Epithelial cell of proximal tubule (primary cell): ENCODE measurements at regions not wholly inside any gene's neighbourhood (a gene's known extent, or its start where the extent isn't known, plus 50 kb on each side); places are given as distances from the start of the nearest gene placed in this dataset.

Experiments
- DNase-seq: peaks from one replicate; pipeline ENCODE4 v3.0.0-alpha.2; 2011; ENCODE audit warnings: low read depth
- H3K4me3 ChIP-seq: 2 replicates; pipeline ENCODE4 v1.5.1; 2011; ENCODE audit warnings: low read depth, mild to moderate bottlenecking, low read length
- TF ChIP-seq, protein P1 (sequence below): conservative IDR thresholded peaks from 2 replicates; pipeline ENCODE4 v1.5.1; 2012; ENCODE audit warnings: low read depth, mild to moderate bottlenecking, low read length

DNA sequence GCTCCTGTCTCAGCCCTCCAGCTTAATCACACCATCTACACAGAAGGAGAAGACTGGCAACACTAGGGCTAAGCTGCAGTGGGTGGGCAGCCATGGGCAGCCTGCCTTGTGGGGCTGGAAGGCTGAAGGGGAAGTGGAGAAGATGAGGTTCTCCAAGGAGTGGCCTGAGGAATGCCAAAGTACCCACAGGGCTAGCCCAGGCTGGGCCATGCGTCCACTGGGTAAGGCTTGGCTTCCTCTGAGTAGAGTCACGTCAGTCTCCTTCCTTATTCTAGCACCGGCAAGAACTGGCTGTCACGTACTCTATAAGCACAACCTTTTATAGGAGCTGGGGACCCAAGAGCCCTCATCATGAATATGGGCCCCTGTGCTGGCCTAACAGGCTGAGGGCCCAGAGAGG lies 110.6 kb upstream of the SIRPA start:
- TF ChIP-seq, protein P1, sequence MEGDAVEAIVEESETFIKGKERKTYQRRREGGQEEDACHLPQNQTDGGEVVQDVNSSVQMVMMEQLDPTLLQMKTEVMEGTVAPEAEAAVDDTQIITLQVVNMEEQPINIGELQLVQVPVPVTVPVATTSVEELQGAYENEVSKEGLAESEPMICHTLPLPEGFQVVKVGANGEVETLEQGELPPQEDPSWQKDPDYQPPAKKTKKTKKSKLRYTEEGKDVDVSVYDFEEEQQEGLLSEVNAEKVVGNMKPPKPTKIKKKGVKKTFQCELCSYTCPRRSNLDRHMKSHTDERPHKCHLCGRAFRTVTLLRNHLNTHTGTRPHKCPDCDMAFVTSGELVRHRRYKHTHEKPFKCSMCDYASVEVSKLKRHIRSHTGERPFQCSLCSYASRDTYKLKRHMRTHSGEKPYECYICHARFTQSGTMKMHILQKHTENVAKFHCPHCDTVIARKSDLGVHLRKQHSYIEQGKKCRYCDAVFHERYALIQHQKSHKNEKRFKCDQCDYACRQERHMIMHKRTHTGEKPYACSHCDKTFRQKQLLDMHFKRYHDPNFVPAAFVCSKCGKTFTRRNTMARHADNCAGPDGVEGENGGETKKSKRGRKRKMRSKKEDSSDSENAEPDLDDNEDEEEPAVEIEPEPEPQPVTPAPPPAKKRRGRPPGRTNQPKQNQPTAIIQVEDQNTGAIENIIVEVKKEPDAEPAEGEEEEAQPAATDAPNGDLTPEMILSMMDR, result no peak
- no peak overlapping the region for H3K4me3 ChIP-seq

GRCh38 chr20:1783245-1783644 lies 112.0 kb upstream of the SIRPA start:
- DNase-seq, result no peak
- no peak overlapping the region for H3K4me3 ChIP-seq
- TF ChIP-seq, protein P1, result no peak

More for the DNA sequence above, 110.6 kb upstream of the SIRPA start:
- DNase-seq, result no peak

- TF ChIP-seq, protein P1, result no peak
- no peak overlapping the region for H3K4me3 ChIP-seq
- DNase-seq, result no peak
These were observed 113.0 kb upstream of the SIRPA start for GRCh38 chr20:1782181-1782580.

- no peak for DNase-seq
- no peak overlapping the region for H3K4me3 ChIP-seq
- TF ChIP-seq, protein P1, result no peak
These were observed 115.6 kb upstream of the SIRPA start for GRCh38 chr20:1779567-1779966.

DNA sequence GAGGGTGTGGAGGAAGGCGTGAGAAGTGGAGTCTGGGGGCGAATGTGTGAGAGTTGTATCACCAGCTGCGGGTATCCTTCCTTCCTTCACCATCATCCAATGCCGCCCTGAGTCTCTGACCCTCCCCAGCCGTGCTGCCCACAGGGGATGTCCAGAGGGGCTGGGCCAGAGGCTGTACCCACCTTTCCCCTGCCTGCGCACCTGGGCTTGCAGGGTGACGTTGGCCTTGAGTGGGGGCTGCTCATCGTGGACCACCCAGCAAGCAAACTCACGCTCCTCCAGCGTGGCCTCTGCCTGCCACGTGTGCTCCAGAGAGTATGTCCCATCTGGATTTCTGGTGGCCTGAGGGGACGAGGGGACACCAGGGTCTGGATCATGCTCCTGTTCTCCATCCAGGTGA lies 116.9 kb upstream of the SIRPA start:
- no peak for DNase-seq
- TF ChIP-seq, protein P1, result no peak
- H3K4me3 ChIP-seq, result no peak overlapping the region

GRCh38 chr20:1777476-1777820 lies 117.8 kb upstream of the SIRPA start:
- H3K4me3 ChIP-seq, result peak overlapping the region; percentile 70
- no peak for DNase-seq
- TF ChIP-seq, protein P1, result no peak

DNA sequence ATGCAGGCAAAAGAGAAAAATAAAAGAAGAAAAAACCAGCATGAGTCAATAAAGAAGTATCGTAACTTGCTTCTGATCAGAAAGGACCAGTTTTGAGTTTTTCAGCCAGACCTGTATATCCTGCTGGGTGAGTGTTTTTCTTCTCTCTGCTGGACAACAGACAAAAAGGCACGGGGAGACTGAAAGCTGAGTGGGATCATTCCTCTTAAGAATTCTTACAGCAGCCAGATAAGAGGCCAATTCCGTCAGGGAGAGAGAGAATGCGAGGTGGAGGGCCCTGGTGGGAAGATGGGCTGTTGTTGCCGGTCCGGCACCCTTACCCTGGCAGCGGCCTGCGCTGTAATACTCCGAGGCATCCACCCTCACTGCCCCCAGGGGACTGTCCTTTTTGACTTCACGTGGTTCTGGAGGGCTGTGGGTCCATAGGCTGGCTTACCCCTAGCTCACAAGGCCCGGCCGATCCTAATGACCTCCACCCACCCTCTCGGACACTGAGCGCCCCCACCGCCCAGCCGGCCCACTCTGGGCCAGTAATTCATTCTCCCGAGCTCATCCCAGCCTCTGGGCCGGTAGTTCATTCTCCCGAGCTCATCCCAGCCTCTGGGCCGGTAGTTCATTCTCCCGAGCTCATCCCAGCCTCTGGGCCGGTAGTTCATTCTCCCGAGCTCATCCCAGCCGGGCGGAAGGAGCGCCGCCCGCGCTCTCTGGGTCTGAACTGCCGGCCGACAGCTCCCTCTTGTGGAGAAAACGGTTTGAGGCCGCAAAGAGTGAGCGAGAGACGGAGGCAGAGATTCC lies 118.3 kb upstream of the SIRPA start:
- peak; percentile 42 for DNase-seq
- TF ChIP-seq, protein P1, result peak; percentile 81
- H3K4me3 ChIP-seq, result peak overlapping the region; percentile 70
